ENCODE measurements at regions not wholly inside any gene's neighbourhood (a gene's known extent, or its start where the extent isn't known, plus 50 kb on each side); places are given as distances from the start of the nearest gene placed in this dataset.
A peak's percentile ranks its signal among the peaks of the same experiment; 100 is the strongest.

GRCh38 chr18:33805592-33805991 is 227.6 kb downstream of the ASXL3 start:
- Histone ChIP-seq H3K79me2 (ENCODE audit: insufficient read depth, low read length) (no peaks in the 10 kb centered on the region), H3K4me1 (ENCODE audit: insufficient read depth, low read length) (no peaks in the 10 kb centered on the region), H3K27me3 (ENCODE audit: insufficient read depth, low read length) (no peaks in the 10 kb centered on the region), H3K4me2 (ENCODE audit: low read length) (no peak overlapping the region), H3K9ac (ENCODE audit: low read length) (no peak overlapping the region), H4K20me1 (ENCODE audit: insufficient read depth, low read length) (no peaks in the 10 kb centered on the region), H3K4me3 (ENCODE audit: insufficient read depth, low read depth, low read length) (no peak overlapping the region), H2AFZ (ENCODE audit: low read depth, low read length) (no peak overlapping the region), H3K9me3 (ENCODE audit: insufficient read depth, low read depth, low read length) (no peaks in the 10 kb centered on the region), H3K27ac (ENCODE audit: low read depth, low read length) (no peak overlapping the region), H3K36me3 (ENCODE audit: insufficient read depth, low read length) (no peaks in the 10 kb centered on the region)
- no peak for TF ChIP-seq EZH2 (IDR thresholded peaks at IDR 0.05; ENCODE audit: insufficient read depth, low read length)
- no peak for TF ChIP-seq CTCF (IDR thresholded peaks at IDR 0.05; ENCODE audit: insufficient read depth, low read depth, low read length)
- Mint-ChIP-seq H3K36me3 (ENCODE audit: low read depth, unreplicated experiment) (no peaks in the 10 kb centered on the region), H3K9me3 (ENCODE audit: unreplicated experiment) (no peaks in the 10 kb centered on the region), H3K27me3 (ENCODE audit: low read depth, unreplicated experiment) (no peaks in the 10 kb centered on the region), H3K27ac (ENCODE audit: unreplicated experiment) (no peak overlapping the region), H3K4me1 (ENCODE audit: low read depth, unreplicated experiment) (peaks cover 17% of the 10 kb centered on the region), H3K4me3 (ENCODE audit: unreplicated experiment) (no peak overlapping the region)
- FAIRE-seq: no peak
- DNase-seq (ENCODE audit: low read depth): no peak

DNA sequence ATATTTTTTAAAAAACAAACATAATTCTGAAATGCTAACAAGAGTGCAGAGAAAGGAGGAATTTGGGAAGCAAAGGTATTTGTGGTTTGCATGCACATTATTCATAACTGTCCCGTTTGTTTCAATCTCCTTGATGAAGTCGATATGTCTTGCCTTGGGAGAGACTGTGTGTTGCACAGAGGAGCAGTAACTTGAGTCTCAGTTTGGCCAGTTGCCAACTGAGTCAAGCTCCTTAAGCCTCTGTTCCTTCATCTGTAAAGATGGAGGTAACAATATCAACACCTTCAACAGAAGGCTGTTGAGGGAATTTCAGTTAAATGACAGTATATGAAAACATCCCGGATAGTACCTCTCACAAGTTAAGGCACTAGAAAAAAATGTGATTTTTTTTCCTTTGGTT is 226.2 kb downstream of the ASXL3 start:
- Mint-ChIP-seq H3K27ac (ENCODE audit: unreplicated experiment) (peak overlapping the region; percentile 89), H3K4me3 (ENCODE audit: unreplicated experiment) (no peak overlapping the region), H3K27me3 (ENCODE audit: low read depth, unreplicated experiment) (no peaks in the 10 kb centered on the region), H3K9me3 (ENCODE audit: unreplicated experiment) (no peaks in the 10 kb centered on the region), H3K36me3 (ENCODE audit: low read depth, unreplicated experiment) (no peaks in the 10 kb centered on the region), H3K4me1 (ENCODE audit: low read depth, unreplicated experiment) (peaks cover 17% of the 10 kb centered on the region)
- Histone ChIP-seq H3K4me1 (ENCODE audit: insufficient read depth, low read length) (no peaks in the 10 kb centered on the region), H3K79me2 (ENCODE audit: insufficient read depth, low read length) (no peaks in the 10 kb centered on the region), H3K27me3 (ENCODE audit: insufficient read depth, low read length) (no peaks in the 10 kb centered on the region), H3K9me3 (ENCODE audit: insufficient read depth, low read depth, low read length) (no peaks in the 10 kb centered on the region), H3K9ac (ENCODE audit: low read length) (no peak overlapping the region), H3K4me2 (ENCODE audit: low read length) (no peak overlapping the region), H2AFZ (ENCODE audit: low read depth, low read length) (no peak overlapping the region), H4K20me1 (ENCODE audit: insufficient read depth, low read length) (no peaks in the 10 kb centered on the region), H3K27ac (ENCODE audit: low read depth, low read length) (no peak overlapping the region), H3K4me3 (ENCODE audit: insufficient read depth, low read depth, low read length) (no peak overlapping the region), H3K36me3 (ENCODE audit: insufficient read depth, low read length) (no peaks in the 10 kb centered on the region)
- DNase-seq (ENCODE audit: low read depth): peak; percentile 66
- TF ChIP-seq EZH2 (IDR thresholded peaks at IDR 0.05; ENCODE audit: insufficient read depth, low read length) (no peak), CTCF (IDR thresholded peaks at IDR 0.05; ENCODE audit: insufficient read depth, low read depth, low read length) (no peak)
- no peak for FAIRE-seq

DNA sequence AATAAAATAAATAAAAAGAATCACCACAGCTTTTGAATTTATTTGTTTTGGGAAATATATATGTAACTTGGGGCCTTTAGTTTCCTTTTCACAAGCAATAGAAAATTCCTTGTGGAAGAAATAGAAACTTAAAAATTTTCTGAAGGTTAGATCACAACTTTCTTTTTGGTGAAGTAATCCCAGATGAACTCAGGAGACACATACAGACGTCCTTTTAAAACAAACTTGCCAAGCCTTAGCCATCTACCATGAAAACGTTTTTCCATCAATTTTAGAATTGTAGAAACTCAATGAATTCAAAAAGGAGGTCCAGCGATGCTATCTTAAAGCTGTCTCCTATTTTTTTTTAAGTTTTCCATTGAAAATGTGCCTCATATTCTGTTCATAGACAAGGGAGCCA is 225.6 kb downstream of the ASXL3 start:
- Histone ChIP-seq H3K79me2 (ENCODE audit: insufficient read depth, low read length) (no peaks in the 10 kb centered on the region), H3K27ac (ENCODE audit: low read depth, low read length) (no peak overlapping the region), H3K4me1 (ENCODE audit: insufficient read depth, low read length) (no peaks in the 10 kb centered on the region), H2AFZ (ENCODE audit: low read depth, low read length) (no peak overlapping the region), H3K36me3 (ENCODE audit: insufficient read depth, low read length) (no peaks in the 10 kb centered on the region), H3K9ac (ENCODE audit: low read length) (no peak overlapping the region), H3K4me2 (ENCODE audit: low read length) (no peak overlapping the region), H3K4me3 (ENCODE audit: insufficient read depth, low read depth, low read length) (no peak overlapping the region), H3K27me3 (ENCODE audit: insufficient read depth, low read length) (no peaks in the 10 kb centered on the region), H4K20me1 (ENCODE audit: insufficient read depth, low read length) (no peaks in the 10 kb centered on the region), H3K9me3 (ENCODE audit: insufficient read depth, low read depth, low read length) (no peaks in the 10 kb centered on the region)
- TF ChIP-seq CTCF (IDR thresholded peaks at IDR 0.05; ENCODE audit: insufficient read depth, low read depth, low read length) (no peak), EZH2 (IDR thresholded peaks at IDR 0.05; ENCODE audit: insufficient read depth, low read length) (no peak)
- FAIRE-seq (no peak), DNase-seq (ENCODE audit: low read depth) (peak; percentile 14)
- H3K9me3 Mint-ChIP-seq (ENCODE audit: unreplicated experiment): no peaks in the 10 kb centered on the region
- peaks cover 21% of the 10 kb centered on the region for H3K4me1 Mint-ChIP-seq (ENCODE audit: low read depth, unreplicated experiment)
- H3K27ac Mint-ChIP-seq (ENCODE audit: unreplicated experiment): peak overlapping the region; percentile 89
- H3K36me3 Mint-ChIP-seq (ENCODE audit: low read depth, unreplicated experiment): no peaks in the 10 kb centered on the region
- H3K4me3 Mint-ChIP-seq (ENCODE audit: unreplicated experiment): no peak overlapping the region
- no peaks in the 10 kb centered on the region for H3K27me3 Mint-ChIP-seq (ENCODE audit: low read depth, unreplicated experiment)

Data from astrocyte (in vitro differentiated cells and primary cell).